GM12801 (cell line): ENCODE measurements at regions not wholly inside any gene's neighbourhood (a gene's known extent, or its start where the extent isn't known, plus 50 kb on each side); places are given as distances from the start of the nearest gene placed in this dataset.

Source experiments
- TF ChIP-seq, protein P1 (sequence below): IDR thresholded peaks from one replicate; pipeline ENCODE4 v1.5.1; 2011; ENCODE audit warnings: control low read depth; ENCODE audit not compliant: insufficient read length; ENCODE audit errors: extremely low read depth

GRCh38 chr1:79899914-79900313 lies 893.4 kb upstream of the ADGRL4 start:
- TF ChIP-seq, protein P1, sequence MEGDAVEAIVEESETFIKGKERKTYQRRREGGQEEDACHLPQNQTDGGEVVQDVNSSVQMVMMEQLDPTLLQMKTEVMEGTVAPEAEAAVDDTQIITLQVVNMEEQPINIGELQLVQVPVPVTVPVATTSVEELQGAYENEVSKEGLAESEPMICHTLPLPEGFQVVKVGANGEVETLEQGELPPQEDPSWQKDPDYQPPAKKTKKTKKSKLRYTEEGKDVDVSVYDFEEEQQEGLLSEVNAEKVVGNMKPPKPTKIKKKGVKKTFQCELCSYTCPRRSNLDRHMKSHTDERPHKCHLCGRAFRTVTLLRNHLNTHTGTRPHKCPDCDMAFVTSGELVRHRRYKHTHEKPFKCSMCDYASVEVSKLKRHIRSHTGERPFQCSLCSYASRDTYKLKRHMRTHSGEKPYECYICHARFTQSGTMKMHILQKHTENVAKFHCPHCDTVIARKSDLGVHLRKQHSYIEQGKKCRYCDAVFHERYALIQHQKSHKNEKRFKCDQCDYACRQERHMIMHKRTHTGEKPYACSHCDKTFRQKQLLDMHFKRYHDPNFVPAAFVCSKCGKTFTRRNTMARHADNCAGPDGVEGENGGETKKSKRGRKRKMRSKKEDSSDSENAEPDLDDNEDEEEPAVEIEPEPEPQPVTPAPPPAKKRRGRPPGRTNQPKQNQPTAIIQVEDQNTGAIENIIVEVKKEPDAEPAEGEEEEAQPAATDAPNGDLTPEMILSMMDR, result no peak

DNA sequence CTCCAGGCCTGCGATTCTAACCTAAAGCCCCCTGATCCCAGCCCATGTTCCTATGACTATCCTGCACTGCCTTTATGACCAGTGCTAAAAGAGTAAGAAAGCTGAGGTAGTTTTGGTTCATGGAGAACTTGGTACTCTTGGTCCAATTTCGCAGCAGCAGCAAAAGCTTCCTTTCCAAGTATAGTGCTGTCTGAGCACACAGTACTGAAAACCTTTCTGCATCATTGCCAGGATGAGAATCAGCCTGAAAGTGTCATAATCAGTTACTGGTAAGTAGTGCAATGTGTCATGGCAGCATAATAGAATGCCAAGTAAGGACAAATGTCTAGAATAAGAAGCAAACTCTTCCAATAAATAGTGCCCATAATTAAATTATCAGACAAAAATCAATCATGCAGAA lies 889.6 kb upstream of the ADGRL4 start:
- TF ChIP-seq, protein P1, result no peak

DNA sequence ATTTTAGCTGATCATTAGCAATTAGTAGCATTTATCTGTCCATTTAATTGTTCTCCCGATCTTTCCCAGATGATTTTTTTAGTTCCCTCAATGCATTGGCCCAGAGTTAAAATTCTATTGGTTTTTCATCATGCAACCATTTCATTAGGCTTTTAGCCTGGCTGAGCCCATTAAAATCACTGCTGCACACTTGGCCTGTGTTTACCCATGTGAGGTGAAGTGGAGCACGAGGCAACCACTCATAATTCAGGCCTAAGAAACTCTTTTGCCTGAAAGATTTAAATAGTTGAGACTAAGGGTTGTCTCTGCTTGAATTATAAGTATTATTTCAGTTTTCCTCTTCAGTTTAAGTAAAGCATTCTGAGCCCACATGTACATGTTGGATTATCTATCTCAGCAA lies 889.0 kb upstream of the ADGRL4 start:
- TF ChIP-seq, protein P1, result no peak

DNA sequence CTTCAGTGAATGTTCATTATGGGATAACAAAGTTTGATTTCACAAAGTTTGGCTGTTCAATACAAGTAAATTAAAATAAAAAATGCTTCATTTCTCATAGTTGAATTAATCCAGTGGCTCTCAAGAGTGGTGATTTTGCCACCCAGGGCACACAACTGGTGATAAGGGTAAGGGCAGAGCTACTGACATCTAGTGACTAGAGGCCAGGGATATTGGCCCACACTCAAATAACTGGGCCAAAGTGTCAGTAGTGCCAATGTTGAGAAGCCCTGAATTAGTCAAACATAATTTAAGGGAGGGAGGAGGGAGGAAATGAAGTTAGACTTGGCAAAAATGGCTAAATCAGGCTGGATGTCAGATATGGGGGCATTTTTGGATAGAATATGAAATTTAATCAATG lies 880.5 kb upstream of the ADGRL4 start:
- TF ChIP-seq, protein P1, result no peak

GRCh38 chr1:79885101-79885500 lies 878.6 kb upstream of the ADGRL4 start:
- TF ChIP-seq, protein P1, result no peak

DNA sequence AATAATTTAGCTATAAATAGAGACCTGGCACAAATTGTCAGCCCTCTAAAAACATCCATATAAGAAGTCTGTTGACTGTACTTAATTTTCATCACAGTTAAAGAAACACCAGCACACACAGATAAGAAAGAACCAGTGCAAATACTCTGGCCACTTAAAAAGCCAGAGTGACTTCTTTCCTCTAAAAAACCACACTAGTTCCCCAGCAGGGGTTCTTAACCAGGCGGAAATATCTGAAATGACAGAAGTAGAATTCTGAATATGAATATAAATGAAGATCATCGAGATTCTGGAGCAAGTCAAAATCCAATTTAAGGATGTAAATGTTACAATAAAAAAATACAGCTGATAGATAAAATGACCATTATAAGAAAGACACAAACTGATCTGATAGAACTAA lies 870.6 kb upstream of the ADGRL4 start:
- TF ChIP-seq, protein P1, result no peak

GRCh38 chr1:79875187-79875586 lies 868.7 kb upstream of the ADGRL4 start:
- TF ChIP-seq, protein P1, result no peak

GRCh38 chr1:79874289-79874688 lies 867.8 kb upstream of the ADGRL4 start:
- TF ChIP-seq, protein P1, result no peak
